HepG2 (cell line): ENCODE measurements at regions not wholly inside any gene's neighbourhood (a gene's known extent, or its start where the extent isn't known, plus 50 kb on each side); places are given as distances from the start of the nearest gene placed in this dataset.

ENCODE experiments used
- ATAC-seq: fragments of 200-7000 bp; cut with Tn5 transposase; 3 replicates; pipeline ENCODE4 v1.9.1; 2020; ENCODE audit warnings: mild to moderate bottlenecking, moderate library complexity
- BruUV-seq: library from RNA; stranded (reverse); fragments of 400-500 nt; replicated peaks from 2 replicates; lab custom pipeline; 2021; lab: Mats Ljungman, UMichigan
- CTCF ChIA-PET: fragments of 300-600 bp; formaldehyde crosslinking; extraction: SDS; loops from one replicate; lab custom pipeline; 2021; ENCODE audit warnings: low total read pairs, inconsistent platforms, low intra/inter-chr PET ratio; lab: Yijun Ruan, JAX
- POLR2A ChIA-PET: fragments of 350-600 bp; sonication (Branson Sonifier 250); formaldehyde crosslinking; loops from one replicate; lab custom pipeline; 2020; ENCODE audit warnings: antibody characterized with exemption, inconsistent platforms; lab: Yijun Ruan, JAX
- DNase-seq: peaks from one replicate; pipeline ENCODE4 v3.0.0-alpha.2; 2015; ENCODE audit warnings: low spot score
- FAIRE-seq: peaks from 3 replicates; lab custom pipeline; 2011; peaks lifted over from hg19 to GRCh38; lab: Jason Lieb, UNC
- H2AFZ ChIP-seq: one replicate; pipeline ENCODE4 v1.6.1; 2011; ENCODE audit warnings: low read length, inconsistent platforms
- H3K27ac ChIP-seq: fragments of 300-600 bp; 3 replicates; pipeline ENCODE4 v1.8.0; 2011; ENCODE audit warnings: mixed run types, mild to moderate bottlenecking, mixed read lengths, low read length, inconsistent platforms; ENCODE audit not compliant: insufficient read depth; ENCODE audit errors: extremely low read length
- H3K27me3 ChIP-seq, 2 experiments: fragments of 200-600 bp in 1 of 2; 2 replicates in 1 of 2; 3 replicates in 1 of 2; pipeline versions ENCODE4 v1.6.0 to v1.8.0; 2011; ENCODE audit warnings: low read length in 2 of 2, mild to moderate bottlenecking in 2 of 2, moderate library complexity in 2 of 2, inconsistent platforms in 1 of 2; ENCODE audit not compliant: insufficient read depth in 2 of 2, control insufficient read depth in 1 of 2
- H3K36me3 ChIP-seq, 2 experiments: fragments of 200-600 bp in 1 of 2; replicated peaks in 1 of 2; 2 replicates in 1 of 2; 3 replicates in 1 of 2; pipeline versions ENCODE4 v1.5.1 to v1.8.0; 2011; ENCODE audit warnings: low read length in 2 of 2, inconsistent platforms in 1 of 2; ENCODE audit not compliant: insufficient read depth in 2 of 2, control insufficient read depth in 1 of 2
- H3K4me1 ChIP-seq: 2 replicates; pipeline ENCODE4 v1.5.1; 2012; ENCODE audit warnings: low read length, inconsistent platforms; ENCODE audit not compliant: insufficient read depth
- H3K4me2 ChIP-seq: 2 replicates; pipeline ENCODE4 v1.6.0; 2011; ENCODE audit warnings: low read depth, low read length, inconsistent platforms
- H3K4me3 ChIP-seq, 3 experiments: fragments of 200-600 bp in 1 of 3; sonication (generic), shearing (Covaris generic) in 1 of 3; replicated peaks in 1 of 3; 2 replicates each; pipeline ENCODE4 v1.5.1; 2011 to 2016; ENCODE audit warnings: low read length in 3 of 3, inconsistent platforms in 2 of 3, low read depth in 2 of 3, mild to moderate bottlenecking in 2 of 3, control low read depth in 1 of 3, mixed read lengths in 1 of 3; ENCODE audit not compliant: insufficient read depth in 1 of 3
- H3K79me2 ChIP-seq: one replicate; pipeline ENCODE4 v1.6.1; 2011; ENCODE audit warnings: low read length, inconsistent platforms; ENCODE audit not compliant: insufficient read depth
- H3K9ac ChIP-seq: 2 replicates; pipeline ENCODE4 v1.6.0; 2011; ENCODE audit warnings: mild to moderate bottlenecking, low read depth, low read length, inconsistent platforms; ENCODE audit not compliant: insufficient read depth
- H3K9me3 ChIP-seq: 2 replicates; pipeline ENCODE4 v1.5.1; 2012; ENCODE audit warnings: mild to moderate bottlenecking, low read length
- H4K20me1 ChIP-seq: 2 replicates; pipeline ENCODE4 v1.6.0; 2011; ENCODE audit warnings: inconsistent platforms, mild to moderate bottlenecking, low read length, moderate library complexity; ENCODE audit not compliant: insufficient read depth
- ARNTL ChIP-seq: sonication (generic); formaldehyde crosslinking; IDR thresholded peaks from 2 replicates; pipeline ENCODE4 v1.4.0; 2020; ENCODE audit warnings: mild to moderate bottlenecking, missing genetic modification reagents
- GABPB1 ChIP-seq: IDR thresholded peaks from 2 replicates; pipeline ENCODE4 v1.6.1; 2016; ENCODE audit warnings: mild to moderate bottlenecking, missing genetic modification reagents, moderate library complexity, missing compliant biosample characterization
- HMG20A ChIP-seq: IDR thresholded peaks from 2 replicates; pipeline ENCODE4 v1.6.1; 2016; ENCODE audit warnings: borderline replicate concordance
- KDM6A ChIP-seq: IDR thresholded peaks from 2 replicates; pipeline ENCODE4 v1.6.1; 2016; ENCODE audit warnings: low read depth
- LCORL ChIP-seq, 2 experiments: fragments of 450-650 bp in 1 of 2; sonication (generic) in 1 of 2; formaldehyde crosslinking in 1 of 2; IDR thresholded peaks; 2 replicates each; pipeline versions ENCODE4 v1.5.0 to v1.6.1; 2017 to 2020; ENCODE audit warnings: antibody characterized with exemption in 1 of 2, missing genetic modification reagents in 1 of 2
- NR2F1 ChIP-seq, 2 experiments: fragments of 450-650 bp in 1 of 2; formaldehyde crosslinking in 1 of 2; IDR thresholded peaks; 2 replicates each; pipeline versions ENCODE4 v1.5.0 to v1.6.1; 2016 to 2020; ENCODE audit warnings: mild to moderate bottlenecking in 1 of 2, missing compliant biosample characterization in 1 of 2, missing genetic modification reagents in 1 of 2, moderate library complexity in 1 of 2
- PHF8 ChIP-seq: sonication (generic); formaldehyde crosslinking; IDR thresholded peaks from 2 replicates; pipeline ENCODE4 v1.5.0; 2020; ENCODE audit warnings: missing genetic modification reagents
- RFXAP ChIP-seq: sonication (generic); formaldehyde crosslinking; IDR thresholded peaks from 2 replicates; pipeline ENCODE4 v1.4.0; 2020; ENCODE audit warnings: missing genetic modification reagents, borderline replicate concordance
- SETDB1 ChIP-seq: sonication (generic); formaldehyde crosslinking; IDR thresholded peaks from 2 replicates; pipeline ENCODE4 v1.5.1; 2020; ENCODE audit warnings: missing genetic modification reagents, mild to moderate bottlenecking, borderline replicate concordance
- SKI ChIP-seq: fragments of 450-650 bp; IDR thresholded peaks from one replicate; pipeline ENCODE4 v1.6.1; 2018; ENCODE audit warnings: mild to moderate bottlenecking; ENCODE audit not compliant: partially characterized antibody
- SPEN ChIP-seq: sonication (generic); formaldehyde crosslinking; IDR thresholded peaks from 2 replicates; pipeline ENCODE4 v1.5.1; 2020; ENCODE audit warnings: low read depth, mild to moderate bottlenecking, missing genetic modification reagents
- SSRP1 ChIP-seq: IDR thresholded peaks from 2 replicates; pipeline ENCODE4 v1.6.1; 2016; ENCODE audit warnings: control low read depth
- ZBTB7B ChIP-seq: sonication (generic); formaldehyde crosslinking; IDR thresholded peaks from 2 replicates; pipeline ENCODE4 v1.4.0; 2020; ENCODE audit warnings: missing genetic modification reagents
- ZFX ChIP-seq: sonication (generic); formaldehyde crosslinking; IDR thresholded peaks from 2 replicates; pipeline ENCODE4 v1.4.0; 2020; ENCODE audit warnings: mild to moderate bottlenecking, low read depth, missing genetic modification reagents, moderate library complexity
- ZMAT5 ChIP-seq: sonication (generic); formaldehyde crosslinking; IDR thresholded peaks from 2 replicates; pipeline ENCODE4 v1.5.0; 2020; ENCODE audit warnings: mild to moderate bottlenecking, low read depth, missing genetic modification reagents, borderline replicate concordance
- ZNF101 ChIP-seq: sonication (generic); formaldehyde crosslinking; IDR thresholded peaks from 2 replicates; pipeline ENCODE4 v1.4.0; 2020; ENCODE audit warnings: mild to moderate bottlenecking, low read depth, missing genetic modification reagents, borderline replicate concordance
- ZNF501 ChIP-seq: sonication (generic); formaldehyde crosslinking; IDR thresholded peaks from 2 replicates; pipeline ENCODE4 v1.5.1; 2020; ENCODE audit warnings: mild to moderate bottlenecking, moderate library complexity, missing genetic modification reagents
- ZNF570 ChIP-seq: sonication (generic); formaldehyde crosslinking; IDR thresholded peaks from 2 replicates; pipeline ENCODE4 v1.4.0; 2020; ENCODE audit warnings: mild to moderate bottlenecking, missing genetic modification reagents, borderline replicate concordance
- WGBS: methylation state at CpG from one replicate; pipeline ENCODE4 v1.1.6; 2017; ENCODE audit warnings: low lambda C conversion rate; 5-methylcytosine and 5-hydroxymethylcytosine counted together
- in situ Hi-C: cut with HindIII; loops from 2 replicates; pipeline ENCODE4 v1.10.0; 2017; ENCODE audit warnings: low pct_unique_long_range_greater_than_20kb; ENCODE audit not compliant: extremely low pct_ligation_motif_present
- intact Hi-C: fragments of 100-400 bp; cut with micrococcal nuclease; formaldehyde crosslinking; loops from one replicate; pipeline ENCODE4 v1.10.0; 2022; ENCODE audit not compliant: unreplicated experiment

GRCh38 chr7:32428546-32428945 lies 61.6 kb downstream of the LSM5 start:
- BruUV-seq = no TSS peak
- Histone ChIP-seq H3K36me3 (no peaks in the 10 kb centered on the region), H3K27ac (no peak overlapping the region), H3K4me2 (no peak overlapping the region), H3K9me3 (no peaks in the 10 kb centered on the region), H3K27me3 (peaks cover 0 to 8% of the 10 kb centered on the region in 2 experiments; a peak in 2 of 5 replicates), H3K9ac (no peak overlapping the region), H4K20me1 (no peaks in the 10 kb centered on the region; the same call in 1 of the 2 replicates), H3K4me1 (no peaks in the 10 kb centered on the region), H3K4me3 (no peak overlapping the region), H2AFZ (no peak overlapping the region), H3K79me2 (no peaks in the 10 kb centered on the region)
- DNase-seq (no peak), ATAC-seq (no peak), FAIRE-seq (no peak)
- WGBS = 37% methylated on average over 12 of the region's 13 CpGs
- ChIA-PET CTCF (no interaction called here), POLR2A (no interaction called here)
- in situ Hi-C loops = no loop called here
- no peak for TF ChIP-seq SPEN (CRISPR knock-in tag)
- TF ChIP-seq ZNF570 (CRISPR knock-in tag) = no peak
- no peak for TF ChIP-seq SKI
- TF ChIP-seq ZMAT5 (CRISPR knock-in tag) = no peak
- no peak for TF ChIP-seq KDM6A (CRISPR knock-in tag)
- no peak for TF ChIP-seq ZNF101
- TF ChIP-seq HMG20A (CRISPR knock-in tag) = no peak
- no peak for TF ChIP-seq PHF8 (CRISPR knock-in tag)
- no peak for TF ChIP-seq NR2F1 (CRISPR knock-in tag; IDR thresholded peaks at IDR 0.05)
- TF ChIP-seq ZBTB7B = no peak
- TF ChIP-seq GABPB1 = no peak
- no peak for TF ChIP-seq SETDB1 (CRISPR knock-in tag)
- no peak for TF ChIP-seq RFXAP
- no peak for TF ChIP-seq LCORL (IDR thresholded peaks at IDR 0.05)
- no peak for TF ChIP-seq LCORL (CRISPR knock-in tag; IDR thresholded peaks at IDR 0.05)
- no peak for TF ChIP-seq ZFX (CRISPR knock-in tag)
- TF ChIP-seq ARNTL = no peak
- TF ChIP-seq SSRP1 (CRISPR knock-in tag) = no peak
- TF ChIP-seq ZNF501 (CRISPR knock-in tag) = no peak
- intact Hi-C loops = no loop called here
